HG02798 (cell line): ENCODE measurements at regions not wholly inside any gene's neighbourhood (a gene's known extent, or its start where the extent isn't known, plus 50 kb on each side); places are given as distances from the start of the nearest gene placed in this dataset.
"Not testable (repeated sequence)": the region's sequence is repeated elsewhere in the genome, so short reads cannot be mapped to it uniquely, and the experiment has no call there.

Source experiments
- ATAC-seq: cut with Tn5 transposase; IDR thresholded peaks from one replicate; pipeline ENCODE4 v1.9.1; 2021; ENCODE audit warnings: mild to moderate bottlenecking; ENCODE audit not compliant: unreplicated experiment, poor library complexity

DNA sequence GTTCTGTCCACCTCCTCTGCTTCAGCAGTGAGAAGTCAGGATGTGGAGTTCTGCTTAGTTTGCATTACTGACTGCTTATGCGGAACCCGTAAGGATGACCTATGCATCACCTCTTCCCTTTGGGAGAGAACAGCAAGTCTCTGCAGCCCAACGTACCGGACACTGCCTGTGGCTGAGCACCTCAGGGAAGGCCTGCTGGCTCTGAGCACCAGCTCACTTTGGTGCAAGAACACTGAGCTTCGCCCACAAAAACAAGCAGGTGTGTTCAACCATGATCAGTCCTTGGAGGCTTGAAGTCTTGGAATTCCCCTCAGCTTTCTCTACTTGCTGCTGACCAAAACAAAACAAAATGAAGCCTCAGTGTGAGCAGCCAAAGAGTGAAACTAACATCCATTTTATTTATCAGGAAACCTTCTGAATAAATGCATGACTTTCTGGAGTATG is 52.7 kb upstream of the NCK2 start:
- ATAC-seq, result peak; percentile 91

- ATAC-seq, result no peak
Observed at GRCh38 chr2:105690566-105690965, 54.1 kb upstream of the NCK2 start.

- no peak for ATAC-seq
Observed at GRCh38 chr2:105689484-105689883, 55.2 kb upstream of the NCK2 start.

- ATAC-seq, result no peak
Observed at GRCh38 chr2:105688946-105689345, 55.8 kb upstream of the NCK2 start.

DNA sequence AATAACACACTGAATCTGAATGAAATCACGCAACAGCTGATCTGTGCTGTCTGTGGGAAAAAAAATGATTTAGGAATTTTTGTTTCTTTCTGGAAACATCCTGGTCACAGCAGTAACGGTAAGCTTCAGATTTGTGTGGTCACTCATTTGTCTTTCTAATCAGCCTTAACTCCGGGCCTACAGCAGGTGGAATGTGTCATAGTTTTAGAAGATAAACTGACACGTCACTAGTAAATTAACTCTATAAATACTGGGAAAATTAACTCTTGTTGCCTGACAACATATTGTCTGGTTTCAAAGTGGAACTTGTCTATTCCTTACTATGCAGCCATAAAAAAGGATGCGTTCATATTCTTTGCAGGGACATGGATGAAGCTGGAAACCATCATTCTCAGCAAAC is 58.1 kb upstream of the NCK2 start:
- ATAC-seq, result no peak

DNA sequence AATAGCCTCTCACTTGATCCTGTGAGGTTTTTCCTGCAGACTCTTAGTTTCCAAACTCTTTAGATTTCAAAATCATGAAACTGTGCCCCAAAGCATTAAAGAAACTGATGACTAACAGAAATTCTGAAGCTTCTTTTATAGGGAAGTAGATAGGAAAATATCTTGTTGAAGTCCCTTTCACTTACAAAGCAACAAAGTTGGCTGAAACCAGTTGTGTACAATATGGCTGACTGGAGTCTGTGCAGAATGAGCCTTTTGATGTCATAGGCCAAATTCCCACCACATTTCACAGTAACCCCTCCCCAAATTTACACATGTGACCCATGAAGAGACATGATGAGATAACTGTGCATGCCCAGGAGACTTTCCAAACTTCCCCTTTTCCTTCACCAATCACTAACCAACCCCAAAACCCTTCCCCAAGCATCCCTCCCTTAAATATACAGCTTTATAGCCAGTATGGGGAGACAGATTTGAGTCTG is 61.7 kb upstream of the NCK2 start:
- no peak for ATAC-seq

GRCh38 chr2:105682401-105682800 is 62.3 kb upstream of the NCK2 start:
- ATAC-seq, result no peak

GRCh38 chr2:105681927-105682326 is 62.8 kb upstream of the NCK2 start:
- ATAC-seq, result no peak

GRCh38 chr2:105680357-105680756 is 64.4 kb upstream of the NCK2 start:
- no peak for ATAC-seq

DNA sequence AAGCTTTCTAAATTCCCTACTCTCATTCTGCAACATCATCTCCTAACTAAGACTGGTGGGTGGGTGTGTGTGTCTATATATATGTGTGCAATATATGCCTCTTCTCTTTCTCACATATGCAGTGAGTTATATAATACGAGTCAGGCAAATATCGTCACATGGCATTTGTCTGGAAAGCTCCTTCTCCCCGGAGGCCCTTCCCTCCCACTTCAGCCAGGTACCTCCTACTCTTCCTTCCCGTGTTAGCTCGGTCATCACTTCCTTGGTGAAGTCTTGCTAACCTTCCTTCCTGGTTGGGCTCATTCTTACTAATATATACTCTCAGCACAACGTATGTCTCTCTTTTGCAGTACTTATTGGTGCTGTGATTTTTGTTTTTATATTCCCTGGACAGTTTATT is 66.4 kb upstream of the NCK2 start:
- ATAC-seq, result no peak

DNA sequence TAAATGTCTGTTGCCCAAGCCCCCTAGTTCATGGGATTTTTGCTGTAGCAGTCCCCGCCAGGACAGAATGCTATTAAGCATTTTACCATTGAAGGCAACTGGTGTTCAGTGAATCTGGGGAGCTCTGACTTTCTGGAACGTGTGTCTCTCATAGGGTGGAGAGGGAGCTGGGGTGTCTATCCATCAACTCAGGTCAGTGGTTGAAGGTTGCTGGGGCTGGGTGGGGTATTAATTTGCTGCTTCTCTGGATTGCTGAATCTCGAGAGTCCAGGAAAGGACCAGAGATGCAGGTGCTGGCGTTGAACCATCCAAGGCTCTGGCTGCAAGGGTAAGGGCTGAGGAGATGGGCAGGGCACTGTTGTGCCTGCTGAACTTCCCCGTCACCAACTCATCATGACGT is 66.8 kb upstream of the NCK2 start:
- ATAC-seq, result no peak

DNA sequence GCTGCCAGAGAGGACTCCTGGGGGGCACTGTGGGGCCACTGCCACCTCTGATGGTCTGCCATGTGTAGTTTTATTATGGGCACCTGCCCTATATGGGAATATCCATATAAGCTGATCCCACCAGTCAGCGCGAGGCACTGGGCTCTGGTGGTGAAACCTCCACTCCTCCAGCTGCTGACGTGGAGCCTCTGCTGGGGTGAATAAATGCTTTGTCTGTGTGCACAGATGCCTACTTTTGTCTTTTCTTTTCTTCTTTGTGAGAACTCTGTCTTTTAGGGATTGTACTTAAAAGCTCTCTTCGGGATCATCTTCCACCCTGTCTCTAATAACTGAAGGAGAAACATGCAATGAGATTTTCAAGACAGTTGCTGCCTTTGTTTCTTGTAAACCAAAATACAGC is 68.9 kb upstream of the NCK2 start:
- ATAC-seq, result no peak

DNA sequence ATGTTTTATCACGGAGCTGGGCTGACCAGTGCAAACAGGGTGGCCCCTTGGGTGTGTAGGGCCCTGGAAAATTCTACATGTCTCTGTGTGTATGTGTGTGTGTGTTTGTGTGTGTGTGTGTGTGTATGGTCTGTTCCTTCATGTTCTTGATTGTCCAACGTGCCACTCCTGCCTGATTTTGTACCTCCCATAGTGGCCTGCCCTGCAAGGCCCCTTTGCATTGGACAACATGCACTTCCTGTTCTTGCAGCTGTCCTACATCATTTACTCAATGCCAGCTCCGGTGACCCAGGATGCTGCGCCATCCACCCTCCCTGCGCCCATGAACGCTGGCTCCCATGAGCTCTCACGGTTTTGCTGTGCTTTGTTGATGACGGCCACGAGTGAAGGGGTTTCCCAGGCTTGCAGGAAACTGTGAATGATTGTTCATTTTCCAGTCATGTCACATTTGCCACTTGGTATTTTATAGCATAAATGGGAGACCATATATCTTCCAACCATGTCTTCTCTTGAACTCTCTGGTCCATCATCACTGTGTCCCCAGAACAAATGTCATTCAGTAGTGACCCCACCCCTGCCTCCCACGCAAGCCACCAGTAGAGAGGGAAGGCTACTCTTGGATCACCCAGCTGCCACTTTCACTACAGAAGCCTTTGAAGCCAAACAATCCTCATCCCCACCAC is 69.7 kb upstream of the NCK2 start:
- no peak for ATAC-seq

DNA sequence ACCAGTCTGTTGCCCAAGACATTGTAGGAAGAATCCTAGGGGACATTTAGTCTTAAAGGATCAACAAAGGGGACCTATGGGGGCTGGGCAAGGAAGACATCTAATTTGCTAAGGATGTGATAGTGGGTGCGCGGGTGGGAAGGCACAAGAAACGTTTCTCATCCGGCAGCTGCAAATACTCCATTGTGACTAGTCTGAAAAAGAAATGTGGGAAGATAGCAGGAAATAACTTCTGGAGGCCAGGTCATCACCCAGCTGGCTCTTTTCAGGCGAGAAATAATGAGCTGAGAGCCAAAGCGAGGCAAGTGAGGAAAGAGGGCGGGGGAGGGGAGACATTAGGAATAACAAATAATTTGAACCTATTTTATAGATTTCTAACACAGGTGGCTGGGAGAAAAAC is 70.3 kb upstream of the NCK2 start:
- ATAC-seq, result no peak

DNA sequence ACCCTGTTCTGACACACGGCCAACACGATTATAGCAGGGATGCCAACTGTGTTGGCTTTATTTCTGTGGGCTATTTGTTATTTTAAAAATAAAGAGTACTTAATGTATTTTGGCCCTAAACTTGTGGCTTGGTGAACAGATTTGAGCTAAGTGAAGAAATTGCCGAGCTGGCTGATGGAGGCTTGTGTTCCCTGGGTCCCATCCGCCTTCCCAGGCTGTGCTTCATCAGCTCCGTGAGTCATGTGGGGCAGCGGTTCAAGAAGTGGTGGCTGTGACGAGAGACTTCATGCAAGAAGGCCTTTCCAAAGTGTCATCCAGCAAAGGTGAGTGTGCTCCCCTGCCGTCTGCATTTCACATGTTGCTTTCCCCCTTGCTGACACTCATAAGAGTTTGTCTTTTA is 73.6 kb upstream of the NCK2 start:
- no peak for ATAC-seq

DNA sequence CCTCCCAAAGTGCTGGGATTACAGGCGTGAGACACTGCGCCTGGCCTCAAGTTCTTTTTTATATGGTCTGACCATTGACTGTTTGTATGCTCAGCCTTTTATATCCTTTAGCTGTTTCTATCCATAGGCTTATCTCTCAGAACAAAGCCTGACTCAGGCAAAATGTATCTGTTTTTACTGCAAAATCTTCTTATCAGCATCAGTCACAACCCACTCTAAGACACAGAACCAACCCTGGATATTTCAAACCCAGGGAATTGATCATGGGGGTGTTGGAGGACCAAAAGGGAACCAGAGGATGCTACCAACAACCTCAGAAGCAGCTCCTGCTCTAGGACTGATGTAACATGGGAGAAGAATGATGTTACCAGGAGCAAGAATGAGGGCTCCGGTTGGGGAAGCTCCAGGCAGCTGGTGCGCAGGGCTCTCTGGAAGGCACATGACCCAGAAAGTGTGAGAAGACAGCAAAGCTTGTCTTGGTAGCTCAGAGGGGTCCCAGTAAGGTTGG is 75.3 kb upstream of the NCK2 start:
- ATAC-seq, result no peak

DNA sequence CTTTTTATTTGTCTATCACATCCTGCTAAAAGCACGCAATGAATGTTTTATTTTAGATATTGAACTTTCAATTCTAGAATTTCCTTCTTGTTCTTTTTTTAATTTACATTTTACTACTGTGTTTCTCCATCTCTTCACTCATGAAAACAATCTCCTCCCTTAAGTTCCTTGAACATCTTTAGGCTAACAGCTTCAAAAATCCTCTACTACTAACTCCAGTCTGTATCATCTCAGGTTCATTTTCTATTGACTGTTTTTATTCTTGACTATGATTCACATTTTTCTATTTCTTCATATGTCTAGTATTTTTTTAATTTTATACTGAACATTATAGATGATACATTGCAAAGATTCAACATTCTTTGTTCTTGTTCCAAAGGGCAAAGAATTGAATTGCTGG is 79.2 kb upstream of the NCK2 start:
- ATAC-seq, result no peak

- ATAC-seq, result no peak
Observed at GRCh38 chr2:105660489-105660888, 84.2 kb upstream of the NCK2 start.

DNA sequence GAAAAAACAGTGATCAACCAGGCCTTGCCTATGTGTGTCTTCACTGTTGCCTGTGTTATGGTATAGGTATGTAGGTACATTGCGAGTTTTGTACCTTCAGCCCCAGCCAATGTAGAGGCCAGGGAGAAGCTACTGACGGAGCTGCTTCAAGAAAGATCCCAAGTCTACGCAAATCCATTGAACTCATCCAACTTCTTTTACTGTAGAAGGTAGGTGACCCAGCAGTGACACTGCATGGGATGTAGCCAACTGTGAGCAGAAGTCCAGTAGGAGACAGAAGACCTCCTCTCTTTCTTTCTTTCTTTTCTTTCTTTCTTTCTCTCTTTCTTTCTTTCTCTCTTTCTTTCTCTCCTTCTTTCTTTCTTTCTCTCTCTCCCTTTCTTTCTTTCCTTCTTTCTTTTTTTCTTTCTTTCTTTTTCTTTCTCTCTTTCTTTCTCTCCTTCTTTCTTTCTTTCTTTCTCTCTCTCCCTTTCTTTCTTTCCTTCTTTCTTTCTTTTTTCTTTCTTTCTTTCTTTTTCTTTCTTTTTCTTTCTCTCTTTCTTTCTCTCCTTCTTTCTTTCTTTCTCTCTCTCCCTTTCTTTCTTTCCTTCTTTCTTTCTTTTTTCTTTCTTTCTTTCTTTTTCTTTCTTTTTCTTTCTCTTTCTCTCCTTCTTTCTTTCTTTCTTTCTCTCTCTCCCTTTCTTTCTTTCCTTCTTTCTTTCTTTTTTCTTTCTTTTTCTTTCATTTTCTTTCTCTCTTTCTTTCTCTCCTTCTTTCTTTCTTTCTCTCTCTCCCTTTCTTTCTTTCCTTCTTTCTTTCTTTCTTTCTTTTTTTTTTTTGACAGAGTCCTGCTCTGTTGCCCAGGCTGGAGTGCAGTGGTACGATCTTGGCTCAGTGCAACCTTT is 88.7 kb upstream of the NCK2 start:
- ATAC-seq, result not testable (repeated sequence)

- ATAC-seq, result no peak
Observed at GRCh38 chr2:105655244-105655643, 89.5 kb upstream of the NCK2 start.

- ATAC-seq, result no peak
Observed at GRCh38 chr2:105654474-105655004, 90.2 kb upstream of the NCK2 start.
